H9 (cell line): ENCODE measurements at regions not wholly inside any gene's neighbourhood (a gene's known extent, or its start where the extent isn't known, plus 50 kb on each side); places are given as distances from the start of the nearest gene placed in this dataset.

Experiments used
- DNase-seq: peaks from one replicate; pipeline ENCODE4 v3.0.0-alpha.2; 2017
- H2AFZ ChIP-seq: one replicate; pipeline ENCODE4 v1.6.1; 2013; ENCODE audit warnings: mild to moderate bottlenecking, low read length, control low read depth, moderate library complexity
- H2AK5ac ChIP-seq: 2 replicates; pipeline ENCODE4 v1.6.1; 2013; ENCODE audit warnings: low read length, control low read depth, mixed read lengths; ENCODE audit not compliant: insufficient read length
- H2BK120ac ChIP-seq: one replicate; pipeline ENCODE4 v1.6.1; 2013; ENCODE audit warnings: low read depth, mild to moderate bottlenecking, low read length, control low read depth, inconsistent platforms; ENCODE audit not compliant: poor library complexity, severe bottlenecking
- H2BK12ac ChIP-seq: 2 replicates; pipeline ENCODE4 v1.6.1; 2013; ENCODE audit warnings: low read length, control low read depth, mixed read lengths, low read depth; ENCODE audit not compliant: insufficient read length
- H2BK15ac ChIP-seq: 2 replicates; pipeline ENCODE4 v1.6.1; 2013; ENCODE audit warnings: low read depth, low read length, control low read depth
- H2BK20ac ChIP-seq: one replicate; pipeline ENCODE4 v1.6.1; 2013; ENCODE audit warnings: low read depth, mild to moderate bottlenecking, low read length, control low read depth, inconsistent platforms; ENCODE audit not compliant: poor library complexity, severe bottlenecking
- H2BK5ac ChIP-seq: 2 replicates; pipeline ENCODE4 v1.6.1; 2013; ENCODE audit warnings: low read length, control low read depth, mixed read lengths; ENCODE audit not compliant: insufficient read length
- H3K14ac ChIP-seq: 2 replicates; pipeline ENCODE4 v1.6.1; 2013; ENCODE audit warnings: low read length, control low read depth; ENCODE audit not compliant: insufficient read depth
- H3K18ac ChIP-seq: 2 replicates; pipeline ENCODE4 v1.6.1; 2013; ENCODE audit warnings: low read depth, mild to moderate bottlenecking, mixed read lengths, low read length, control low read depth; ENCODE audit not compliant: insufficient read length
- H3K23ac ChIP-seq: 2 replicates; pipeline ENCODE4 v1.6.1; 2013; ENCODE audit warnings: low read length, control low read depth, mixed read lengths, low read depth; ENCODE audit not compliant: insufficient read length
- H3K23me2 ChIP-seq: 2 replicates; pipeline ENCODE4 v1.6.1; 2013; ENCODE audit warnings: low read depth, mild to moderate bottlenecking, mixed read lengths, low read length, control low read depth; ENCODE audit not compliant: insufficient read length, poor library complexity, severe bottlenecking
- H3K27ac ChIP-seq: 2 replicates; pipeline ENCODE4 v1.5.1; 2013; ENCODE audit warnings: low read length, control low read depth, mixed read lengths, low read depth; ENCODE audit not compliant: insufficient read length
- H3K27me3 ChIP-seq: 2 replicates; pipeline ENCODE4 v1.6.1; 2013; ENCODE audit warnings: low read length, control low read depth, inconsistent platforms; ENCODE audit not compliant: insufficient read depth
- H3K4ac ChIP-seq: 2 replicates; pipeline ENCODE4 v1.6.1; 2013; ENCODE audit warnings: low read depth, mild to moderate bottlenecking, control low read depth, inconsistent platforms, low read length, moderate library complexity
- H3K4me1 ChIP-seq: 2 replicates; pipeline ENCODE4 v1.6.1; 2013; ENCODE audit warnings: low read length, control low read depth, inconsistent platforms; ENCODE audit not compliant: insufficient read depth
- H3K4me2 ChIP-seq: 2 replicates; pipeline ENCODE4 v1.6.1; 2013; ENCODE audit warnings: low read length, control low read depth, mixed read lengths; ENCODE audit not compliant: insufficient read length, insufficient read depth
- H3K56ac ChIP-seq: 2 replicates; pipeline ENCODE4 v1.6.1; 2013; ENCODE audit warnings: low read depth, mild to moderate bottlenecking, mixed read lengths, low read length, control low read depth; ENCODE audit not compliant: insufficient read length
- H3K79me1 ChIP-seq: 2 replicates; pipeline ENCODE4 v1.6.1; 2013; ENCODE audit warnings: low read depth, mild to moderate bottlenecking, moderate library complexity, low read length, control low read depth, inconsistent platforms; ENCODE audit not compliant: insufficient read depth, poor library complexity, severe bottlenecking
- H3K79me2 ChIP-seq: 2 replicates; pipeline ENCODE4 v1.6.1; 2013; ENCODE audit warnings: low read length, control low read depth, inconsistent platforms; ENCODE audit not compliant: insufficient read depth
- H3K9ac ChIP-seq: 2 replicates; pipeline ENCODE4 v1.6.1; 2013; ENCODE audit warnings: low read length, control low read depth, mixed read lengths; ENCODE audit not compliant: insufficient read length; ENCODE audit errors: extremely low read depth
- H3K9me3 ChIP-seq: one replicate; pipeline ENCODE4 v1.6.1; 2013; ENCODE audit warnings: low read depth, low read length, inconsistent platforms; ENCODE audit not compliant: control insufficient read depth
- H3T11ph ChIP-seq: one replicate; pipeline ENCODE4 v1.6.1; 2013; ENCODE audit warnings: mild to moderate bottlenecking, low read length, control low read depth, inconsistent platforms
- H4K20me1 ChIP-seq: one replicate; pipeline ENCODE4 v1.6.1; 2013; ENCODE audit not compliant: control insufficient read depth, insufficient read length, insufficient read depth
- H4K5ac ChIP-seq: 2 replicates; pipeline ENCODE4 v1.6.1; 2013; ENCODE audit warnings: low read depth, mild to moderate bottlenecking, mixed read lengths, low read length, control low read depth; ENCODE audit not compliant: insufficient read length
- H4K8ac ChIP-seq: replicated peaks from 2 replicates; pipeline ENCODE4 v1.6.1; 2013; ENCODE audit warnings: low read length, control low read depth, mixed read lengths, low read depth; ENCODE audit not compliant: insufficient read length
- H4K91ac ChIP-seq: 2 replicates; pipeline ENCODE4 v1.6.1; 2013; ENCODE audit warnings: low read depth, mild to moderate bottlenecking, moderate library complexity, mixed read lengths, low read length, control low read depth; ENCODE audit not compliant: insufficient read length
- H3K27ac Mint-ChIP-seq, 3 experiments: 2 replicates in 2 of 3; 3 replicates in 1 of 3; pipeline ENCODE4 v1.8.0; 2020 to 2021; ENCODE audit warnings: mixed read lengths in 3 of 3, mild to moderate bottlenecking in 1 of 3, moderate library complexity in 1 of 3
- H3K27me3 Mint-ChIP-seq: 2 replicates; pipeline ENCODE4 v1.8.0; 2021; ENCODE audit warnings: low read depth, mild to moderate bottlenecking, moderate library complexity, mixed read lengths
- H3K36me3 Mint-ChIP-seq, 3 experiments: 2 replicates in 2 of 3; 3 replicates in 1 of 3; pipeline ENCODE4 v1.8.0; 2020 to 2021; ENCODE audit warnings: low read depth in 3 of 3, mixed read lengths in 3 of 3; ENCODE audit not compliant: insufficient read depth in 1 of 3
- H3K4me1 Mint-ChIP-seq, 2 experiments: 2 replicates each; pipeline ENCODE4 v1.8.0; 2020; ENCODE audit warnings: mixed read lengths in 2 of 2
- H3K4me3 Mint-ChIP-seq, 2 experiments: 2 replicates in 1 of 2; 3 replicates in 1 of 2; pipeline ENCODE4 v1.8.0; 2020 to 2021; ENCODE audit warnings: mild to moderate bottlenecking in 2 of 2, mixed read lengths in 2 of 2, moderate library complexity in 1 of 2
- H3K9me3 Mint-ChIP-seq, 2 experiments: 2 replicates in 1 of 2; 3 replicates in 1 of 2; pipeline ENCODE4 v1.8.0; 2020; ENCODE audit warnings: mild to moderate bottlenecking in 2 of 2, mixed read lengths in 2 of 2, moderate library complexity in 1 of 2
- CTCF ChIP-seq: fragments of 200-600 bp; sonication (generic); conservative IDR thresholded peaks from 3 replicates; pipeline ENCODE4 v1.8.0; 2021; ENCODE audit warnings: antibody characterized with exemption, mild to moderate bottlenecking

GRCh38 chr5:74148321-74148720 is 492.2 kb downstream of the ENC1 start:
- Histone ChIP-seq H3K79me1 (no peaks in the 10 kb centered on the region), H3T11ph (no peak overlapping the region), H3K56ac (no peak overlapping the region), H3K27me3 (no peaks in the 10 kb centered on the region), H3K4me1 (no peaks in the 10 kb centered on the region), H2BK5ac (no peak overlapping the region), H3K27ac (no peak overlapping the region), H4K20me1 (no peaks in the 10 kb centered on the region), H3K14ac (no peak overlapping the region), H2BK12ac (no peak overlapping the region), H4K8ac (no peak overlapping the region), H4K91ac (no peak overlapping the region), H2BK20ac (no peak overlapping the region), H2BK120ac (no peak overlapping the region), H3K9me3 (no peaks in the 10 kb centered on the region), H3K79me2 (no peaks in the 10 kb centered on the region), H3K9ac (no peak overlapping the region), H3K23ac (no peak overlapping the region), H3K4me2 (no peak overlapping the region), H3K23me2 (no peaks in the 10 kb centered on the region), H2AK5ac (no peak overlapping the region), H3K18ac (no peak overlapping the region), H3K4ac (no peak overlapping the region), H2BK15ac (no peak overlapping the region), H2AFZ (no peak overlapping the region), H4K5ac (no peak overlapping the region)
- TF ChIP-seq CTCF = no peak
- Mint-ChIP-seq H3K27ac (no peak overlapping the region; a peak in 1 of 7 replicates), H3K36me3 (no peaks in the 10 kb centered on the region; a peak in 1 of 7 replicates), H3K4me1 (no peaks in the 10 kb centered on the region), H3K27me3 (no peaks in the 10 kb centered on the region), H3K4me3 (no peak overlapping the region), H3K9me3 (no peaks in the 10 kb centered on the region)
- DNase-seq = no peak
